ENCODE measurements at regions not wholly inside any gene's neighbourhood (a gene's known extent, or its start where the extent isn't known, plus 50 kb on each side); places are given as distances from the start of the nearest gene placed in this dataset.

DNA sequence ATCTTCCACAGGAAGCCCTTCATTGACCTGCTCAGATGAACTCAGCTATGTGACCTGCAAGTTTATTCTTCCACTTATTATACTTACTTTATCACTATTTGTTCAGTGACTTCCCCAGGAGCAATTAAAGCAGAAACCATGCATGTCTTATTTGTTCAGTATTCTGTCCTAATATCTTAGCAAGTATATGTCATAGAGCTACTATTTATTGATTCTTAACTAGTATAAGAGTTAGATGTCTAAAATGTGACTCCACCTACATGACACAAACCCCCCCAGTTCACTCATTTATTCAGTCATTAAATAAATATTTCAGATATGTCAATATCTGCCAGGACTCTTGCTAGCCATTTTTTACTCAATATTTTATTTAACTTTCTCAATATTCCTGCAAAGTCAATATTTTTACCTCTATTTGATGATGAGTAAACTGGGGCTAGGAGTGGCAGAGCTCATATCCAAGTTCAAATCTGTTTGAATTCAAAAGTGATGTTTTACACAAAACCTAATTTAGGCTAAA is 469.0 kb upstream of the USP24 start:
- TF ChIP-seq, protein P1, sequence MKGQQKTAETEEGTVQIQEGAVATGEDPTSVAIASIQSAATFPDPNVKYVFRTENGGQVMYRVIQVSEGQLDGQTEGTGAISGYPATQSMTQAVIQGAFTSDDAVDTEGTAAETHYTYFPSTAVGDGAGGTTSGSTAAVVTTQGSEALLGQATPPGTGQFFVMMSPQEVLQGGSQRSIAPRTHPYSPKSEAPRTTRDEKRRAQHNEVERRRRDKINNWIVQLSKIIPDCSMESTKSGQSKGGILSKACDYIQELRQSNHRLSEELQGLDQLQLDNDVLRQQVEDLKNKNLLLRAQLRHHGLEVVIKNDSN (IDR thresholded peaks at IDR 0.05) = no peak
- TF ChIP-seq, protein P2, sequence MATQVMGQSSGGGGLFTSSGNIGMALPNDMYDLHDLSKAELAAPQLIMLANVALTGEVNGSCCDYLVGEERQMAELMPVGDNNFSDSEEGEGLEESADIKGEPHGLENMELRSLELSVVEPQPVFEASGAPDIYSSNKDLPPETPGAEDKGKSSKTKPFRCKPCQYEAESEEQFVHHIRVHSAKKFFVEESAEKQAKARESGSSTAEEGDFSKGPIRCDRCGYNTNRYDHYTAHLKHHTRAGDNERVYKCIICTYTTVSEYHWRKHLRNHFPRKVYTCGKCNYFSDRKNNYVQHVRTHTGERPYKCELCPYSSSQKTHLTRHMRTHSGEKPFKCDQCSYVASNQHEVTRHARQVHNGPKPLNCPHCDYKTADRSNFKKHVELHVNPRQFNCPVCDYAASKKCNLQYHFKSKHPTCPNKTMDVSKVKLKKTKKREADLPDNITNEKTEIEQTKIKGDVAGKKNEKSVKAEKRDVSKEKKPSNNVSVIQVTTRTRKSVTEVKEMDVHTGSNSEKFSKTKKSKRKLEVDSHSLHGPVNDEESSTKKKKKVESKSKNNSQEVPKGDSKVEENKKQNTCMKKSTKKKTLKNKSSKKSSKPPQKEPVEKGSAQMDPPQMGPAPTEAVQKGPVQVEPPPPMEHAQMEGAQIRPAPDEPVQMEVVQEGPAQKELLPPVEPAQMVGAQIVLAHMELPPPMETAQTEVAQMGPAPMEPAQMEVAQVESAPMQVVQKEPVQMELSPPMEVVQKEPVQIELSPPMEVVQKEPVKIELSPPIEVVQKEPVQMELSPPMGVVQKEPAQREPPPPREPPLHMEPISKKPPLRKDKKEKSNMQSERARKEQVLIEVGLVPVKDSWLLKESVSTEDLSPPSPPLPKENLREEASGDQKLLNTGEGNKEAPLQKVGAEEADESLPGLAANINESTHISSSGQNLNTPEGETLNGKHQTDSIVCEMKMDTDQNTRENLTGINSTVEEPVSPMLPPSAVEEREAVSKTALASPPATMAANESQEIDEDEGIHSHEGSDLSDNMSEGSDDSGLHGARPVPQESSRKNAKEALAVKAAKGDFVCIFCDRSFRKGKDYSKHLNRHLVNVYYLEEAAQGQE (IDR thresholded peaks at IDR 0.05; ENCODE audit: low read depth) = no peak
